CD4-positive, alpha-beta T cell treated with Interleukin-12 subunit alpha and Interleukin-12 subunit beta, for 1 hour (primary cell): ENCODE measurements at regions not wholly inside any gene's neighbourhood (a gene's known extent, or its start where the extent isn't known, plus 50 kb on each side); places are given as distances from the start of the nearest gene placed in this dataset.

ENCODE experiments used
- DNase-seq: peaks from one replicate; pipeline ENCODE4 v3.0.0-alpha.2; 2020

DNA sequence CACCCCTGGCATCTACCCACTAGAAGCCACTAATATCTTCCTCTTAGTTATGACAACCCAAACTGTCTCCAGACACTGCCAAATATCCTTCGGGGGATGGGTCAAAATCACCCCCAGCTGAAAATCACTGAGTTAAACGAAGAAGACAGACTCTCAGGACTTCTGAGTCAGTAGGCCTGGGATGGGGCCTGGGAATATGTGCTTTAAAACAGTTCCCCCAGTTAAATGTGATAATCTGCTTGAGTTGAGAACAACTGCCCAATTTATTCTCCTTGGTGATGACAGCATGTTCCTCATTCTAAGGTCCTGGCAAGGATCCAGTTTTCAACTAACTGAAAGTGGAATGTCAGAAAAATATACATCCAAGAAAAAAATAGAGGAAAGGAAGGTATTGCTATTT is 52.4 kb downstream of the CBLL2 start:
- DNase-seq: no peak

- no peak for DNase-seq
These were observed 57.1 kb downstream of the CBLL2 start for GRCh38 chrX:22329783-22330182.

DNA sequence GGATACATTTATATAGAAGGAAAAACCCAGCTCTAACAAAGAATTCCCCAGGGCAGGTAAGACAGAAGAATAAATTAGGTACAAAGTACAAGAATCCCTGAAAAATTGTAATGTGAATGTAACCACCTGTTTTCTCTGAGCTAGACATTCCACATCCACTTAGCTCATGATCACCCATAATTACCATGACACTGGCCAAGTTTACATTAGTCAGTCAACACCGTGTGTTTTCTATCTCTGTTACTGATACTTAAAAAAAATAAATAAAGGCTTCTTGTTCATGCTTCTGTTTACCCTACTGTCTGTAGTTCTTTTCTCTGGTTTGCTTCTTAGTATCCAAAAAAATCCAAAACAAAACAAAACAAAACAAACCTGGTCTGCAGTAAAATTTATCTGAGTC is 66.0 kb downstream of the CBLL2 start:
- no peak for DNase-seq

DNA sequence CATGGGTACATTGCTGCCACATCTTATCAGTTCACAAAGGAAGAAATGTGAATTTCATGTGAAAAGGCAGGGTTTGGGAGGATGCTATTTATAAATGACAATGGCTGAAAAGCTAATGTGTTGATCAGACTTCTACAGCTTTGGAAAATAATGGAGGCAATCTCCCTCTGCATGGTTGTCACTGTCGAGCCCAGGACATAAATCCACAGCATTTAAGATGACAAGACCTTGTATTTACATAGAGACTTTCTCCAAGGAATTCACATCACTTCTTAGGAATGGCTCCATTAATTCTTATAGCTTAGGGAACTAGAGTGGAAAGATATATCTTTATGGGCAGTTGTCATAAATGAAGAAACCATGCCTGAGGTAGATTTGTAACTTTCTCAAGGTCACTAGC is 66.7 kb downstream of the CBLL2 start:
- no peak for DNase-seq

DNA sequence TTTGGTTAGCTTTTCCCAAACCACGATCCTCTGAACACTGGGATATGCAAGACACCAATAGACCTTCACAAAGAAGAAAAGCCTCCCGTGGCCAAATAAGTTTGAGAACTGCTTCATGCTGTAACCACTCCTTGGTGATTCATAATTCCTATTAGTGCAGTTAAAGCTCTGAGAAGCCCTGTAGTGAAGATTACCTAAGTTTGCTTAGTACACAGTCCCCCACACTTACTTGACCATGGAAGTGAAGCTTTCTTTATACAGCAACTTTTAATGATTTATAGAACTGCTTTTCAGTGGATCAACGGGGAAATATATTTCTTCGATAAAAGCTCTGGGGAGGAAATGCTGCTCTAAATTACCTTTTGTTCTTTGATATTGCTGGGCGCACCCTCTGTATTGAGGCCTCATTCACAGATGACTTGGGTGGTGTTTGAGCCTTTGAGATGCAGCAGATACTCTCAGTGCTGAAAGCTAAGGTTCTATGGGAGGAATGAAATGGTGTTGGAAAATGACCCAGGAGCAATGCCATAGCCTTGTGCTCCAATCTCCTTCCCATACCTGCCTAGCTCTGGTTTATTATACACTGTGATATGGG is 67.4 kb downstream of the CBLL2 start:
- DNase-seq: no peak

GRCh38 chrX:22343192-22343591 is 70.5 kb downstream of the CBLL2 start:
- DNase-seq: no peak

- no peak for DNase-seq
These were observed 73.2 kb downstream of the CBLL2 start for GRCh38 chrX:22345884-22346283.

DNA sequence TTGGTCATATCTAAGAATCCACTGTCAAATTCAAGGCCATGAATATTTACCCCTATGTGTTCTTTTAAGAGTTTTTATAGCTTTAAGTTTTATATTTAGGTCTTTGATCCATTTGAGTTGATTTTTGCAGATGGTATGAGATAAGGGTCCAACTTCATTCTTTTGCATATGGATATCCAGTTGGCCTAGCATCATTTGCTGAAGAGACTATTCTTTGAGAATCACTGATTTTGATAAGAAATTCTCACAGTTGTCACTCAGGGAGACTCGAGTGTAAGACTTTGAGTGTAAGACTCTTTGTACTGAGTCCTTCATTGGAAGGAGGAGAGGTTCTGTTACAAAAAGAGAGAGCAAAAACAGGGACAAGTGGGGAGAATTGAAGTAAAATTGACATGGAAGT is 74.8 kb downstream of the CBLL2 start:
- DNase-seq: no peak

DNA sequence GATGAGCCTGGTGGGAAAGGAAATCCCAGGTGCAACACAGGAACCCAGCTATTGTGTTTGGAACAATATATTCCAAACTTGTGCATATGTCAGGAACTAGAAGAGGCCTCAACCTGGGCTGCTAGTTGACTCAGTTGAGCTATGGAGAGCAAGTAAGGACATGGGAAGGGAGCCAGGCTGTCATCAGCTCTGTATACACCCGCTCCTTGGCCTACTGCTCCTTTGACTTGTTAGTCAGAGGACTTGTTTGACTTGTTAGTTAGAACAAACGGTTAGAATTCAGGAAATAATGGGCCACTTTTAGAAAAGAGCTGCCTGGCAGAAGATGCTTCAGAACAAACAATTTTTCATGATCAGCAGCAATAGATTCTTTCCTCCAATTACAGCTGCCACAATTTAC is 76.4 kb downstream of the CBLL2 start:
- no peak for DNase-seq

DNA sequence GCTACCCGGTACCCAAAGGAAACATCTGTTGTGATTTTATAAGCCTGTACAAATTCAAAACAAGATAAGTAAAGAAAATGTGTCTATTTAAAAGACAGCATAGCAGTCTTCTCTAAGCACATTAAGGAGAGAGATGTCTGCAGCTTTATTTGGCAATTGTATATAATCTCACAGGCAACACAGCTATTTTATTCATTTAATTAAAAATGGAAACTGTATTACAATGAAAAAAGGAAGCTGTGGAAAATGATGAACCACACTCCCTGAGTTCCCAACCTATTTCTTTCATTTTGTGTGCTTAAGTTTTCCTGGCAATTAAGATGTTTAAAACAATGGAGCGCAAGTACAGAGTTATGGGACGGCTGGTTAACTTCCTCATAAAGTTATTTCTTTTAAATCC is 78.4 kb downstream of the CBLL2 start:
- no peak for DNase-seq

DNA sequence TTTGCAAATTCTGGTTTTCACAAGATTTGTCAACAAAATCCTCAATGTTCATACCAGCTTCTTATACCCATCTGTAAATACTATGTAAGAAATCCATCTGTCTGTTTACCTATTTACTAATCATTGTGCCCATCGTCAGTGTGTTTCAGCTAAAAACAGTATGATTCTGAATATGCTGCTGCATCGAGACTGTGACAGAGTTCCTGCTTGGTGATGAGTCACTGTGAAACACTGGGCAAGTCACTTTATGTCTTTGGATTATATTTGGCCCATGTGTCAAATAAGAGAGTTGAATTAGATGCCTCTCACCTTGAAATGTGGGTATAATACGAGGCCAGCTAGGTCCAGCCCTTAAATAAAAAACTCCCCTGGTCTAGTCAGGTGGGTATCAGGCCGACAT is 79.3 kb downstream of the CBLL2 start:
- DNase-seq: no peak

GRCh38 chrX:22357621-22358020 is 84.9 kb downstream of the CBLL2 start:
- DNase-seq: no peak

- no peak for DNase-seq
These were observed 87.4 kb downstream of the CBLL2 start for GRCh38 chrX:22360129-22360528.

- DNase-seq: no peak
These were observed 92.7 kb downstream of the CBLL2 start for GRCh38 chrX:22365460-22365859.

GRCh38 chrX:22366166-22366702 is 93.5 kb downstream of the CBLL2 start:
- no peak for DNase-seq

GRCh38 chrX:22366906-22367305 is 94.2 kb downstream of the CBLL2 start:
- no peak for DNase-seq

GRCh38 chrX:22373094-22373493 is 100.4 kb downstream of the CBLL2 start:
- DNase-seq: no peak

DNA sequence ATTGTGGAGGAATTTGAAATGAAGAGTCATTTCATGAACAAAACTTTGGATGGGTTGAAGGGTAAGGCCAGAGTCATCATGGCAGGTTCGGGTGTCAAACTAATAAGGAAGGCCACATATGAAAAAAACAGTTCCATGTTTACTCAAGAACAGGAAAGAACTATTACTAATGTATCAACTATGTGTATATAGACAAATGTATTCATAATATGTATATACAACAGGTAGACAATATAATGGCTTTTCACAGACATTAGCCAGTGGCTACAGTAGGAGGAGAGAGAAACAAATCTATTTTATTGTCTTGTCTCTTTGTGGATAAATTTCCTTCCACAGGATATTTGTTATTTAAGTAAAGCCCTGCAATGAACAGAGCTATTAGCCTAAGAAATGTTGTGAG is 101.1 kb downstream of the CBLL2 start:
- DNase-seq: no peak

DNA sequence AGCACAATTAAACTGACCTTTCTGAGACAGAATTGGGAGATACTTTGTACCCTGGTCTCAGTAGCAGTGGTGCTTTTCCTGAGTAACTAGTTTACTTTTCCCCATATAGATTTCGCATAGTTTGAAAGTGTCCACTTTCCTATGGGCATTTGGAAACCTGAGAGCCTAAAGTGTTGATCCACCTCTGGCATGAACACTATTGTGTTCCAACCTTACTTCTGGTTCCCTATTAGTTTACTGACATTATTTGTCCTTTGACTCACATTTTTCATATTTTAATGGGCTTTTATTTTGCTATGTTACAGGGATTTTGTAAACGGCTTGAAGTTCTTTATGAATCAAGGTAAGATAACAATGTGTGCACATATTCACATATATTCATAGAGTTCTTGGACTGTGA is 103.7 kb downstream of the CBLL2 start:
- no peak for DNase-seq

GRCh38 chrX:22378296-22378695 is 105.6 kb downstream of the CBLL2 start:
- DNase-seq: no peak

DNA sequence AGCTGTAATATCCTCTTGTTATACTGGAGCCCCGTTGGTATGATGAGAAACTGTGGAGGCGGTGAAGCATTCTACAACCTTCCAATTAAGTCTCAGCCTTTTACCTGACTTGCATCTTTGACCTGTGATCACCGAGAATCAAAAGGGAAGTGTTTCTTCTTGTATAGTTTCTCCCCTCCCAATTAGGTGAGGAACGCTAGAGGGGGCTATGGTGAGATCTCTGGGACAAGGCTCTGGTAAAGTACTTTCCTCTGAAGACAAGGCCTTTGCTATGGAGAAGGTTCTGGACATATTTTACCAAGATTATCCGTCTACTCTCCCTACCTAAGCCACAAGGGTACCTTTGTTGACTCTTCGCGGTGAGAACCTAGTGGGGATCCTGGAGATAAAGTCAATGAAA is 111.3 kb downstream of the CBLL2 start:
- DNase-seq: no peak

- DNase-seq: no peak
These were observed 117.0 kb downstream of the CBLL2 start for GRCh38 chrX:22389556-22390179.

DNA sequence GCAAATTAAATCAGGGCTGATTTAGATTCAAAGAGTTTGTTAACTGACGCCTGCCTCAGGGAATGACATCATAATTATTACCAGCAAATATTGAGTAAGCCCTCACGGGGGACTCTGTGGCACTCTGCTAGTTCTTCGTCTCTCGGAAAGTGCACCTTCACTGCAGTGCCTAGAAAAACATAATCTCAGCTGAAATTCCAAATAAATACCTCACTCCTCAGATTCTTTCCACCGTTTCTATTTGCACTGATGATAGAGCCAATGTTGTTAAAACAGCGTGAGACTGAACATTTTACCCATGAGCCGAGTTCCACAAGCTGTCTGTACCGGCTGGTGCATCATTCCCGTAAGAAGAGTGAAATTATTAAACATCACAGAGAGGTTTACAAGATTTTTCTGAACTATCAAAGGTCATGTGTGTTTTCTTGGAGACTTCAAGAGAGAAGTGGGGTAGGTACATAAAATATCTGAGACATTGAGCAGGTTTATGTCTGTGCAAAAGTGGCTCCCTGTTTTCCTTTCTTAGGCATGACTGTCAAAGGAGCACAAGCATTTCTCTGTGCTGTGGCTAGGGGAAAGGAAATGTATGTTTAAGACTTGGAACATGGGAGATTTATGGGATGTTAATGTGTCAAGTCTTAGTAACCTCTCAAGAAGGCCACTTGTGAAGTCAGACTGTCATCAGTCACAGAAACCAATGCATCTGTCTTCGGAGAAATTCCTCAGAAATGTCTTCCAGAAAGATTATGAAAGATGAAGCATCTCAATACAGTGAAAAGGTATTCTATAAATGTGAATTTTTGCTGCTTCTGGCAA is 119.6 kb downstream of the CBLL2 start:
- no peak for DNase-seq

GRCh38 chrX:22395372-22395771 is 122.7 kb downstream of the CBLL2 start:
- DNase-seq: no peak
